Skeletal muscle tissue (tissue), 3 donors: ENCODE measurements at regions not wholly inside any gene's neighbourhood (a gene's known extent, or its start where the extent isn't known, plus 50 kb on each side); places are given as distances from the start of the nearest gene placed in this dataset.

Experiments
- H3K27ac ChIP-seq: one replicate; pipeline ENCODE4 v1.7.0; 2013; ENCODE audit warnings: mild to moderate bottlenecking, low read depth, low read length, inconsistent platforms
- H3K27me3 ChIP-seq, 3 donors: one replicate each; pipeline ENCODE4 v1.7.0; 2013; ENCODE audit warnings: low read length in 3 of 3; ENCODE audit not compliant: control insufficient read depth in 3 of 3, insufficient read depth in 3 of 3
- H3K36me3 ChIP-seq, 3 donors: one replicate each; pipeline ENCODE4 v1.7.0; 2013; ENCODE audit warnings: low read length in 3 of 3; ENCODE audit not compliant: control insufficient read depth in 3 of 3, insufficient read depth in 3 of 3
- H3K4me1 ChIP-seq, 3 donors: one replicate each; pipeline ENCODE4 v1.7.0; 2013; ENCODE audit warnings: low read length in 3 of 3, mild to moderate bottlenecking in 3 of 3; ENCODE audit not compliant: control insufficient read depth in 3 of 3, insufficient read depth in 3 of 3
- H3K4me3 ChIP-seq, 3 donors: one replicate each; pipeline ENCODE4 v1.7.0; 2013; ENCODE audit warnings: low read length in 3 of 3
- H3K9ac ChIP-seq, 3 donors: one replicate each; pipeline ENCODE4 v1.7.0; 2013; ENCODE audit warnings: low read length in 3 of 3, mild to moderate bottlenecking in 3 of 3, moderate library complexity in 2 of 3, low read depth in 1 of 3
- H3K9me3 ChIP-seq, 3 donors: one replicate each; pipeline ENCODE4 v1.7.0; 2013; ENCODE audit warnings: low read length in 3 of 3; ENCODE audit not compliant: control insufficient read depth in 3 of 3
- donor health status: Osteomylitis.

- no peaks in the 10 kb centered on the region for H3K36me3 ChIP-seq
- H3K27ac ChIP-seq = no peak overlapping the region
- H3K4me3 ChIP-seq = no peak overlapping the region
- no peaks in the 10 kb centered on the region for H3K27me3 ChIP-seq
- H3K9me3 ChIP-seq = peaks cover 0 to 2% (median 0%) of the 10 kb centered on the region in 3 donors
- H3K9ac ChIP-seq = no peak overlapping the region
- no peaks in the 10 kb centered on the region for H3K4me1 ChIP-seq
Measured at GRCh38 chr12:91940826-91941570, 204.6 kb downstream of the BTG1 start.

GRCh38 chr12:91940322-91940721, 205.3 kb downstream of the BTG1 start:
- Histone ChIP-seq H3K4me1 (no peaks in the 10 kb centered on the region), H3K27ac (no peak overlapping the region), H3K36me3 (no peaks in the 10 kb centered on the region), H3K9me3 (peaks cover 0 to 2% (median 0%) of the 10 kb centered on the region in 3 donors), H3K4me3 (no peak overlapping the region), H3K27me3 (no peaks in the 10 kb centered on the region), H3K9ac (no peak overlapping the region)

- Histone ChIP-seq H3K9me3 (peaks cover 0 to 2% (median 0%) of the 10 kb centered on the region in 3 donors), H3K27me3 (no peaks in the 10 kb centered on the region), H3K27ac (no peak overlapping the region), H3K9ac (no peak overlapping the region), H3K4me3 (no peak overlapping the region), H3K36me3 (no peaks in the 10 kb centered on the region), H3K4me1 (no peaks in the 10 kb centered on the region)
Measured at GRCh38 chr12:91937706-91938105, 207.9 kb downstream of the BTG1 start.

- no peak overlapping the region for H3K4me3 ChIP-seq
- H3K4me1 ChIP-seq = no peaks in the 10 kb centered on the region
- H3K36me3 ChIP-seq = no peaks in the 10 kb centered on the region
- peaks cover 0 to 2% (median 0%) of the 10 kb centered on the region in 3 donors for H3K9me3 ChIP-seq
- H3K27me3 ChIP-seq = no peaks in the 10 kb centered on the region
- no peak overlapping the region for H3K9ac ChIP-seq
- no peak overlapping the region for H3K27ac ChIP-seq
Measured at GRCh38 chr12:91937009-91937408, 208.6 kb downstream of the BTG1 start.

- no peak overlapping the region for H3K9ac ChIP-seq
- no peaks in the 10 kb centered on the region for H3K4me1 ChIP-seq
- H3K27ac ChIP-seq = no peak overlapping the region
- H3K4me3 ChIP-seq = no peak overlapping the region
- H3K36me3 ChIP-seq = no peaks in the 10 kb centered on the region
- H3K27me3 ChIP-seq = no peaks in the 10 kb centered on the region
- peaks cover 0 to 2% (median 0%) of the 10 kb centered on the region in 3 donors for H3K9me3 ChIP-seq
Measured at GRCh38 chr12:91935296-91935695, 210.3 kb downstream of the BTG1 start.

- Histone ChIP-seq H3K4me1 (no peaks in the 10 kb centered on the region), H3K9me3 (no peaks in the 10 kb centered on the region), H3K9ac (no peak overlapping the region), H3K36me3 (no peaks in the 10 kb centered on the region), H3K27ac (no peak overlapping the region), H3K4me3 (no peak overlapping the region), H3K27me3 (no peaks in the 10 kb centered on the region)
Measured at GRCh38 chr12:91931111-91931510, 214.5 kb downstream of the BTG1 start.

GRCh38 chr12:91928501-91928900, 217.1 kb downstream of the BTG1 start:
- no peak overlapping the region for H3K27ac ChIP-seq
- H3K4me3 ChIP-seq = no peak overlapping the region

GRCh38 chr12:91926848-91927247, 218.8 kb downstream of the BTG1 start:
- Histone ChIP-seq H3K27me3 (no peaks in the 10 kb centered on the region), H3K4me1 (no peaks in the 10 kb centered on the region), H3K9ac (no peak overlapping the region), H3K27ac (peak overlapping the region; percentile 18), H3K36me3 (no peaks in the 10 kb centered on the region), H3K4me3 (no peak overlapping the region), H3K9me3 (no peaks in the 10 kb centered on the region)

More at GRCh38 chr12:91928501-91928900, 217.1 kb downstream of the BTG1 start:
- Histone ChIP-seq H3K9me3 (no peaks in the 10 kb centered on the region), H3K4me1 (no peaks in the 10 kb centered on the region), H3K9ac (no peak overlapping the region), H3K36me3 (no peaks in the 10 kb centered on the region), H3K27me3 (no peaks in the 10 kb centered on the region)

GRCh38 chr12:91924827-91925226, 220.8 kb downstream of the BTG1 start:
- Histone ChIP-seq H3K9ac (no peak overlapping the region), H3K27me3 (no peaks in the 10 kb centered on the region), H3K4me3 (no peak overlapping the region), H3K36me3 (no peaks in the 10 kb centered on the region), H3K4me1 (no peaks in the 10 kb centered on the region), H3K27ac (no peak overlapping the region), H3K9me3 (no peaks in the 10 kb centered on the region)

GRCh38 chr12:91923864-91924263, 221.8 kb downstream of the BTG1 start:
- no peak overlapping the region for H3K4me3 ChIP-seq
- no peak overlapping the region for H3K9ac ChIP-seq
- no peaks in the 10 kb centered on the region for H3K36me3 ChIP-seq
- H3K27ac ChIP-seq = no peak overlapping the region
- no peaks in the 10 kb centered on the region for H3K9me3 ChIP-seq
- no peaks in the 10 kb centered on the region for H3K27me3 ChIP-seq
- H3K4me1 ChIP-seq = no peaks in the 10 kb centered on the region
